ENCODE measurements at regions not wholly inside any gene's neighbourhood (a gene's known extent, or its start where the extent isn't known, plus 50 kb on each side); places are given as distances from the start of the nearest gene placed in this dataset.

DNA sequence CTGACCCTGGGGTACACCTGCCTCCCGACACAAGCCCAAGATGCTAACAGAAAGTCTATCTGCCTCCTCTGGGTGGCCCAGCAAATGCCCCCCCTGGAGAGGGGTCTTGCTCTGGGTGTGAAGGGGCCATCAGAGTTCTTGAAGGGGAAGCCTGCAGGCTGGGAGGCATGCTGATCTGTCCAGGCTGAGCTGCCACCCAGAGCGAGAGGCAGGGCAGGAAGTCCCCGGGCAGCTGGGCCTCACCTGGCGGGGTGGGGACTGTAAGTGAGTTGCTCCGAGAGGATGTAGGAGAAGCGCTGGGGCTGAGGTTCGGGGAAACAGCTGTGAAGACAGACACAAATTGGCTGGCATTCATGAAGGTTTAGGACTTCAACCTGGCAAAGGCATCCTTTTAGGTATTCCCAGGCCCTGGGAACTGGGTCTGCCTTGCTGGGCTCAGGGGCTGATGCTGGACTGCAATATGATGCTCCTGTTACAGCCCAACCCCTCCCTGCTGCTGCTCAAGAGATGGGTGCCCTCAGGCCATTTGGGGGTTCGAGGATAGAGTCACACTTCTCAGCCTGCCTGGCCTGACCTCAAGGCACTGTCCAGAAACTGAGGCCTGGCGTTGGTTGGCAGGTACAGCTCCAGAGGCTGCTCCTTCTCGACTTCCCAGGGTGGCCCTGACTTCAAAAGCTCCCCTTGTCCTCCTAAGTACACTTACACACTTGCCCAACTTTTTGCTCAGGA, 60.2 kb upstream of the LYVE1 start:
- no peak overlapping the region for H2BK120ac ChIP-seq (ENCODE audit: low read depth, low read length)
- no peaks in the 10 kb centered on the region for H3K27me3 ChIP-seq (ENCODE audit: insufficient read depth, low read length, poor library complexity)
- no peak overlapping the region for H4K8ac ChIP-seq (ENCODE audit: low read depth, low read length)
- H3K4ac ChIP-seq (ENCODE audit: low read depth, low read length), result no peak overlapping the region
- no peak overlapping the region for H3K4me2 ChIP-seq (ENCODE audit: low read length)
- H4K5ac ChIP-seq (ENCODE audit: low read length), result no peak overlapping the region
- H3K56ac ChIP-seq (ENCODE audit: low read length), result no peak overlapping the region
- H2AK5ac ChIP-seq (ENCODE audit: low read length), result no peak overlapping the region
- no peak overlapping the region for H3K27ac ChIP-seq (ENCODE audit: low read depth, low read length)
- WGBS (ENCODE audit: extremely low coverage, insufficient coverage, low lambda C conversion rate), result no CpG with 5 or more reads among the region's 10 CpGs
- H3K4me3 ChIP-seq (ENCODE audit: low read length), result no peak overlapping the region
- no peak overlapping the region for H2BK15ac ChIP-seq (replicated peaks; ENCODE audit: low read depth)
- no peak overlapping the region for H3K9ac ChIP-seq (ENCODE audit: low read length)
- H3K4me1 ChIP-seq (ENCODE audit: control insufficient read depth, low read depth, low read length), result no peaks in the 10 kb centered on the region
- no peaks in the 10 kb centered on the region for H3K36me3 ChIP-seq (ENCODE audit: control insufficient read depth, insufficient read depth, low read length)
- H2BK5ac ChIP-seq (ENCODE audit: low read length), result no peak overlapping the region
- no peak overlapping the region for H3K23ac ChIP-seq (ENCODE audit: low read length)
- H3K79me1 ChIP-seq (ENCODE audit: low read length), result no peaks in the 10 kb centered on the region
- no peaks in the 10 kb centered on the region for H3K79me2 ChIP-seq (ENCODE audit: control insufficient read depth, insufficient read depth, low read length)
- no peak for DNase-seq
- no peak overlapping the region for H3K18ac ChIP-seq (ENCODE audit: low read length)

DNA sequence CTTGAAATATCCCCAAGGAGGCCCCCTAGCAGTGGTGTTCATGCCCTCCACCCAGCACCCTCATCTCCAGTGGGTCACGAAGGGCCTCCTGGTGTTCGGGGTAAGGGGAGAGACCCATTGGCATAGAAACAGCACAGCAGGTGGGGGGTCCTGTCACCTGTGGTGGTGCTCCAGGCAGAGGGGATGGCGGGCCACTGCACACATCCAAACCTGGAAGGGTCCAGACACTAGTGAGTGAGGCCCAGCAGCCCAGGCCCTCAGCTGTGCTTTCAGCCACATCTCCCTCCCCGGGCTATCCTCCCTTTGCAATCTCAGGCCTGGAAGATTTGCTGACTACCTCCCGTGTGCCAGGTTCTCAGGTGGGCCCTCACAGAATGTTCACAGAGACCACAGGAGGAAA, 59.4 kb upstream of the LYVE1 start:
- Histone ChIP-seq H2BK5ac (ENCODE audit: low read length) (no peak overlapping the region), H3K79me1 (ENCODE audit: low read length) (no peaks in the 10 kb centered on the region), H3K23ac (ENCODE audit: low read length) (no peak overlapping the region), H2BK15ac (replicated peaks; ENCODE audit: low read depth) (no peak overlapping the region), H3K18ac (ENCODE audit: low read length) (no peak overlapping the region), H3K36me3 (ENCODE audit: control insufficient read depth, insufficient read depth, low read length) (no peaks in the 10 kb centered on the region), H3K9ac (ENCODE audit: low read length) (no peak overlapping the region), H3K27ac (ENCODE audit: low read depth, low read length) (no peak overlapping the region), H3K79me2 (ENCODE audit: control insufficient read depth, insufficient read depth, low read length) (no peaks in the 10 kb centered on the region), H3K56ac (ENCODE audit: low read length) (no peak overlapping the region), H4K5ac (ENCODE audit: low read length) (no peak overlapping the region), H3K4me3 (ENCODE audit: low read length) (no peak overlapping the region), H3K4me1 (ENCODE audit: control insufficient read depth, low read depth, low read length) (no peaks in the 10 kb centered on the region), H2BK120ac (ENCODE audit: low read depth, low read length) (no peak overlapping the region), H4K8ac (ENCODE audit: low read depth, low read length) (no peak overlapping the region), H3K4me2 (ENCODE audit: low read length) (no peak overlapping the region), H3K27me3 (ENCODE audit: insufficient read depth, low read length, poor library complexity) (no peaks in the 10 kb centered on the region), H2AK5ac (ENCODE audit: low read length) (no peak overlapping the region), H3K4ac (ENCODE audit: low read depth, low read length) (no peak overlapping the region)
- no peak for DNase-seq
- no CpG with 5 or more reads among the region's 5 CpGs for WGBS (ENCODE audit: extremely low coverage, insufficient coverage, low lambda C conversion rate)

DNA sequence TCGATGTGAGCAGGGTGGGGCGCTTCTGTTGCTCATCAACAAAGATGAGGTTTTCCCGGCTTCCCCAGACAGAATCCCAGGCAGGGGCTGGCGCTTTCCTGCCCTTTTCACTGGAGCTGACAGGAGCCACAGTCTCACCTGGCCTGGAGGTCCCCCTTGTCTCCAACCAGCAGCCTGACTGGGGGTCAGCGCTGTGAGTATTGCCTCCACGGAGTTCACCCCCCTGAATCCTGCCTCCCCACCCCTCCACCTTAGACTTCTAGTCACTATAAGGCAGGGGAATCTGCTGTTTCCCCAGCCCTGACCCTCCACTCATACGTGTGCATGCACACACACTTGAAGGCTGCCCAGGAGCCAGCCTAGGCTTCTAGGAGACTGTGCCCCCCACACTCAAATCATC, 58.8 kb upstream of the LYVE1 start:
- H3K4me3 ChIP-seq (ENCODE audit: low read length), result no peak overlapping the region
- no peak overlapping the region for H3K27ac ChIP-seq (ENCODE audit: low read depth, low read length)
- H3K79me2 ChIP-seq (ENCODE audit: control insufficient read depth, insufficient read depth, low read length), result no peaks in the 10 kb centered on the region
- DNase-seq, result no peak
- H3K4me1 ChIP-seq (ENCODE audit: control insufficient read depth, low read depth, low read length), result no peaks in the 10 kb centered on the region
- H3K18ac ChIP-seq (ENCODE audit: low read length), result no peak overlapping the region
- H3K79me1 ChIP-seq (ENCODE audit: low read length), result no peaks in the 10 kb centered on the region
- H2BK5ac ChIP-seq (ENCODE audit: low read length), result no peak overlapping the region
- H2BK15ac ChIP-seq (replicated peaks; ENCODE audit: low read depth), result no peak overlapping the region
- no peaks in the 10 kb centered on the region for H3K27me3 ChIP-seq (ENCODE audit: insufficient read depth, low read length, poor library complexity)
- no peak overlapping the region for H3K4ac ChIP-seq (ENCODE audit: low read depth, low read length)
- H3K4me2 ChIP-seq (ENCODE audit: low read length), result no peak overlapping the region
- no peak overlapping the region for H3K9ac ChIP-seq (ENCODE audit: low read length)
- no peak overlapping the region for H3K56ac ChIP-seq (ENCODE audit: low read length)
- H3K36me3 ChIP-seq (ENCODE audit: control insufficient read depth, insufficient read depth, low read length), result no peaks in the 10 kb centered on the region
- WGBS (ENCODE audit: extremely low coverage, insufficient coverage, low lambda C conversion rate), result no CpG with 5 or more reads among the region's 7 CpGs
- no peak overlapping the region for H4K8ac ChIP-seq (ENCODE audit: low read depth, low read length)
- H4K5ac ChIP-seq (ENCODE audit: low read length), result no peak overlapping the region
- no peak overlapping the region for H3K23ac ChIP-seq (ENCODE audit: low read length)
- no peak overlapping the region for H2BK120ac ChIP-seq (ENCODE audit: low read depth, low read length)
- no peak overlapping the region for H2AK5ac ChIP-seq (ENCODE audit: low read length)

GRCh38 chr11:10625982-10626311, 57.5 kb upstream of the LYVE1 start:
- Histone ChIP-seq H3K56ac (ENCODE audit: low read length) (no peak overlapping the region), H3K27ac (ENCODE audit: low read depth, low read length) (no peak overlapping the region), H2AK5ac (ENCODE audit: low read length) (no peak overlapping the region), H3K79me1 (ENCODE audit: low read length) (no peaks in the 10 kb centered on the region), H3K4me2 (ENCODE audit: low read length) (no peak overlapping the region), H3K79me2 (ENCODE audit: control insufficient read depth, insufficient read depth, low read length) (no peaks in the 10 kb centered on the region), H3K4me1 (ENCODE audit: control insufficient read depth, low read depth, low read length) (no peaks in the 10 kb centered on the region), H3K4me3 (ENCODE audit: low read length) (no peak overlapping the region), H4K8ac (ENCODE audit: low read depth, low read length) (no peak overlapping the region), H3K18ac (ENCODE audit: low read length) (no peak overlapping the region), H3K23ac (ENCODE audit: low read length) (no peak overlapping the region), H3K36me3 (ENCODE audit: control insufficient read depth, insufficient read depth, low read length) (no peaks in the 10 kb centered on the region), H4K5ac (ENCODE audit: low read length) (no peak overlapping the region), H3K27me3 (ENCODE audit: insufficient read depth, low read length, poor library complexity) (no peaks in the 10 kb centered on the region), H2BK5ac (ENCODE audit: low read length) (no peak overlapping the region), H2BK15ac (replicated peaks; ENCODE audit: low read depth) (no peak overlapping the region), H3K4ac (ENCODE audit: low read depth, low read length) (no peak overlapping the region), H3K9ac (ENCODE audit: low read length) (no peak overlapping the region), H2BK120ac (ENCODE audit: low read depth, low read length) (no peak overlapping the region)
- no CpG with 5 or more reads among the region's 13 CpGs for WGBS (ENCODE audit: extremely low coverage, insufficient coverage, low lambda C conversion rate)
- no peak for DNase-seq

- Histone ChIP-seq H3K18ac (ENCODE audit: low read length) (no peak overlapping the region), H2AK5ac (ENCODE audit: low read length) (no peak overlapping the region), H3K4me3 (ENCODE audit: low read length) (no peak overlapping the region), H3K9ac (ENCODE audit: low read length) (no peak overlapping the region), H2BK5ac (ENCODE audit: low read length) (no peak overlapping the region), H3K79me1 (ENCODE audit: low read length) (no peaks in the 10 kb centered on the region), H3K27me3 (ENCODE audit: insufficient read depth, low read length, poor library complexity) (no peaks in the 10 kb centered on the region), H4K5ac (ENCODE audit: low read length) (no peak overlapping the region), H2BK120ac (ENCODE audit: low read depth, low read length) (no peak overlapping the region), H3K23ac (ENCODE audit: low read length) (no peak overlapping the region), H3K4me1 (ENCODE audit: control insufficient read depth, low read depth, low read length) (no peaks in the 10 kb centered on the region), H2BK15ac (replicated peaks; ENCODE audit: low read depth) (no peak overlapping the region), H3K36me3 (ENCODE audit: control insufficient read depth, insufficient read depth, low read length) (no peaks in the 10 kb centered on the region), H4K8ac (ENCODE audit: low read depth, low read length) (no peak overlapping the region), H3K4ac (ENCODE audit: low read depth, low read length) (no peak overlapping the region), H3K79me2 (ENCODE audit: control insufficient read depth, insufficient read depth, low read length) (no peaks in the 10 kb centered on the region), H3K27ac (ENCODE audit: low read depth, low read length) (no peak overlapping the region), H3K4me2 (ENCODE audit: low read length) (no peak overlapping the region), H3K56ac (ENCODE audit: low read length) (peak overlapping the region; percentile 27)
- no CpG with 5 or more reads among the region's 6 CpGs for WGBS (ENCODE audit: extremely low coverage, insufficient coverage, low lambda C conversion rate)
- DNase-seq, result no peak
Observed at GRCh38 chr11:10625281-10625981, 57.0 kb upstream of the LYVE1 start.
